Tibial nerve (tissue), 4 donors: ENCODE measurements at regions not wholly inside any gene's neighbourhood (a gene's known extent, or its start where the extent isn't known, plus 50 kb on each side); places are given as distances from the start of the nearest gene placed in this dataset.

Experiments
- DNase-seq, 2 donors: peaks; one replicate each; pipeline ENCODE4 v3.0.0-alpha.2; 2019; ENCODE audit warnings: low spot score in 2 of 2
- H3K27ac ChIP-seq, 4 donors: fragments of 200-600 bp; sonication (generic) in 3 of 4; one replicate each; pipeline ENCODE4 v1.5.1; 2017 to 2019; ENCODE audit warnings: mild to moderate bottlenecking in 1 of 4
- H3K27me3 ChIP-seq, 2 donors: fragments of 200-600 bp; sonication (generic) in 1 of 2; one replicate each; pipeline versions ENCODE4 v1.5.1 to v1.6.0; 2017 to 2019
- H3K36me3 ChIP-seq, 3 donors: fragments of 200-600 bp; sonication (generic); one replicate each; pipeline ENCODE4 v1.5.1; 2018 to 2019
- H3K4me1 ChIP-seq, 4 donors: fragments of 200-600 bp; sonication (generic) in 3 of 4; one replicate each; pipeline ENCODE4 v1.5.1; 2017 to 2019
- H3K4me3 ChIP-seq, 4 donors: fragments of 200-600 bp; sonication (generic) in 3 of 4; one replicate each; pipeline ENCODE4 v1.5.1; 2017 to 2019; ENCODE audit warnings: mild to moderate bottlenecking in 1 of 4, moderate library complexity in 1 of 4
- H3K9me3 ChIP-seq, 4 donors: fragments of 200-600 bp; sonication (generic) in 3 of 4; one replicate each; pipeline ENCODE4 v1.5.1; 2017 to 2019
- EP300 ChIP-seq, 2 donors: sonication (generic); formaldehyde crosslinking; IDR thresholded peaks; one replicate each; pipeline ENCODE4 v1.6.1; 2017; ENCODE audit warnings: antibody characterized with exemption in 2 of 2, mild to moderate bottlenecking in 1 of 2
- POLR2A ChIP-seq, 2 donors: fragments of 450-650 bp; IDR thresholded peaks; one replicate each; pipeline ENCODE4 v1.6.1; 2017; ENCODE audit warnings: antibody characterized with exemption in 2 of 2, mild to moderate bottlenecking in 2 of 2, moderate library complexity in 2 of 2
- WGBS, 2 donors: methylation state at CpG; one replicate each; pipeline ENCODE4 v1.1.5; 2018; 5-methylcytosine and 5-hydroxymethylcytosine counted together
- TF ChIP-seq, protein P1 (sequence below), 5 experiments: fragments of 200-600 bp in 3 of 5; fragments of 450-650 bp in 2 of 5; sonication (generic) in 3 of 5; IDR thresholded peaks; one replicate each; pipeline ENCODE4 v1.5.1; 2016 to 2019; ENCODE audit warnings: antibody characterized with exemption in 5 of 5, mild to moderate bottlenecking in 3 of 5, moderate library complexity in 2 of 5

- Histone ChIP-seq H3K27me3 (no peaks in the 10 kb centered on the region), H3K4me1 (peaks cover 0 to 19% (median 0%) of the 10 kb centered on the region in 4 donors), H3K27ac (peak overlapping the region in 1 of 4 donors; percentile 56), H3K36me3 (no peaks in the 10 kb centered on the region), H3K4me3 (no peak overlapping the region), H3K9me3 (no peaks in the 10 kb centered on the region)
- DNase-seq = peak in 1 of 2 donors; percentile 12
- 20 to 26% methylated on average over 9 of the region's 9 CpGs for WGBS, 2 donors
- TF ChIP-seq POLR2A (IDR thresholded peaks at IDR 0.05) (no peak), EP300 (IDR thresholded peaks at IDR 0.05) (no peak)
- TF ChIP-seq, protein P1, sequence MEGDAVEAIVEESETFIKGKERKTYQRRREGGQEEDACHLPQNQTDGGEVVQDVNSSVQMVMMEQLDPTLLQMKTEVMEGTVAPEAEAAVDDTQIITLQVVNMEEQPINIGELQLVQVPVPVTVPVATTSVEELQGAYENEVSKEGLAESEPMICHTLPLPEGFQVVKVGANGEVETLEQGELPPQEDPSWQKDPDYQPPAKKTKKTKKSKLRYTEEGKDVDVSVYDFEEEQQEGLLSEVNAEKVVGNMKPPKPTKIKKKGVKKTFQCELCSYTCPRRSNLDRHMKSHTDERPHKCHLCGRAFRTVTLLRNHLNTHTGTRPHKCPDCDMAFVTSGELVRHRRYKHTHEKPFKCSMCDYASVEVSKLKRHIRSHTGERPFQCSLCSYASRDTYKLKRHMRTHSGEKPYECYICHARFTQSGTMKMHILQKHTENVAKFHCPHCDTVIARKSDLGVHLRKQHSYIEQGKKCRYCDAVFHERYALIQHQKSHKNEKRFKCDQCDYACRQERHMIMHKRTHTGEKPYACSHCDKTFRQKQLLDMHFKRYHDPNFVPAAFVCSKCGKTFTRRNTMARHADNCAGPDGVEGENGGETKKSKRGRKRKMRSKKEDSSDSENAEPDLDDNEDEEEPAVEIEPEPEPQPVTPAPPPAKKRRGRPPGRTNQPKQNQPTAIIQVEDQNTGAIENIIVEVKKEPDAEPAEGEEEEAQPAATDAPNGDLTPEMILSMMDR (IDR thresholded peaks at IDR 0.05) = no peak
Observed at GRCh38 chr6:125421836-125422235, 120.1 kb upstream of the HDDC2 start.

- no peaks in the 10 kb centered on the region for H3K36me3 ChIP-seq
- H3K4me3 ChIP-seq = no peak overlapping the region
- DNase-seq = no peak
- H3K4me1 ChIP-seq = peaks cover 0 to 19% (median 0%) of the 10 kb centered on the region in 4 donors
- H3K27ac ChIP-seq = no peak overlapping the region
- H3K27me3 ChIP-seq = no peaks in the 10 kb centered on the region
- H3K9me3 ChIP-seq = no peaks in the 10 kb centered on the region
- 85% methylated on average over 2 of the region's 2 CpGs for WGBS, 2 donors
- TF ChIP-seq EP300 (IDR thresholded peaks at IDR 0.05) = no peak
- TF ChIP-seq, protein P1 (IDR thresholded peaks at IDR 0.05) = no peak
- TF ChIP-seq POLR2A (IDR thresholded peaks at IDR 0.05) = no peak
Observed at GRCh38 chr6:125423047-125423446, 121.3 kb upstream of the HDDC2 start.

DNA sequence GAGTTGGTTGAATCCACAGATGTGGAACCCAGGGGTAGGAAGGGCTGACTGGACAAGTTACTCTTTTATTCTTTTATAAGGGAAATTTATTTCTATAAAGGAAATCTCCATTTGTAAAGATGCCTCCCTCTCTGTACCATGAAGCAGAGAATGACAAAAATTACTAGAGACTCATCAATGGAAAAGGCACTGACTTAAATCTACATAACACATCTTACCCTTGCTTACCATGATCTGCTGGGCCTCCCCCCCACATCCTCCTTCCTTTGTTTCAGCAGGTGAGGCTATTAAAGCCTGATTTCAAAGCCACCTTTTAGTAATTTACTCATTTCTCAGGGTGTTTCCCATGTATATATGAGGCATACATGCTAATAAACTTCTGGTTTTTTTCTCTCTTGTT, 130.2 kb upstream of the HDDC2 start:
- Histone ChIP-seq H3K4me3 (no peak overlapping the region), H3K36me3 (no peaks in the 10 kb centered on the region), H3K4me1 (no peaks in the 10 kb centered on the region), H3K9me3 (no peaks in the 10 kb centered on the region), H3K27ac (no peak overlapping the region), H3K27me3 (no peaks in the 10 kb centered on the region)
- TF ChIP-seq, protein P1 (IDR thresholded peaks at IDR 0.05) = no peak
- TF ChIP-seq POLR2A (IDR thresholded peaks at IDR 0.05) = no peak
- TF ChIP-seq EP300 (IDR thresholded peaks at IDR 0.05) = no peak
- no peak for DNase-seq

GRCh38 chr6:125432963-125433362, 131.2 kb upstream of the HDDC2 start:
- Histone ChIP-seq H3K4me3 (no peak overlapping the region), H3K9me3 (no peaks in the 10 kb centered on the region), H3K27me3 (no peaks in the 10 kb centered on the region), H3K36me3 (no peaks in the 10 kb centered on the region), H3K4me1 (no peaks in the 10 kb centered on the region), H3K27ac (no peak overlapping the region)
- TF ChIP-seq, protein P1 (IDR thresholded peaks at IDR 0.05) = no peak
- no peak for TF ChIP-seq EP300 (IDR thresholded peaks at IDR 0.05)
- no peak for TF ChIP-seq POLR2A (IDR thresholded peaks at IDR 0.05)
- 42 to 45% methylated on average over 5 of the region's 5 CpGs for WGBS, 2 donors
- DNase-seq = no peak

GRCh38 chr6:125434760-125435159, 133.0 kb upstream of the HDDC2 start:
- DNase-seq = no peak
- H3K4me1 ChIP-seq = no peaks in the 10 kb centered on the region
- TF ChIP-seq POLR2A (IDR thresholded peaks at IDR 0.05) = no peak
- TF ChIP-seq, protein P1 (IDR thresholded peaks at IDR 0.05) = no peak
- no peak for TF ChIP-seq EP300 (IDR thresholded peaks at IDR 0.05)
- H3K9me3 ChIP-seq = no peaks in the 10 kb centered on the region
- no peak overlapping the region for H3K4me3 ChIP-seq
- 92 to 93% methylated on average over 2 of the region's 2 CpGs for WGBS, 2 donors
- no peak overlapping the region for H3K27ac ChIP-seq
- H3K27me3 ChIP-seq = no peaks in the 10 kb centered on the region
- no peaks in the 10 kb centered on the region for H3K36me3 ChIP-seq
